CD14-positive monocyte (primary cell): ENCODE measurements at regions not wholly inside any gene's neighbourhood (a gene's known extent, or its start where the extent isn't known, plus 50 kb on each side); places are given as distances from the start of the nearest gene placed in this dataset.
A peak's percentile ranks its signal among the peaks of the same experiment; 100 is the strongest.

Source experiments
- DNase-seq, 3 donors: peaks; one replicate each; pipeline ENCODE4 v3.0.0-alpha.2; 2011 to 2022
- H2AFZ ChIP-seq: 2 replicates; pipeline ENCODE4 v1.6.0; 2012; ENCODE audit warnings: mild to moderate bottlenecking, low read depth, low read length, inconsistent platforms; ENCODE audit not compliant: insufficient read depth, poor library complexity, severe bottlenecking
- H3K27ac ChIP-seq, 2 donors: 1 replicate in 1 of 2; 2 replicates in 1 of 2; pipeline ENCODE4 v1.5.1; 2012 to 2013; ENCODE audit warnings: low read length in 2 of 2, control low read depth in 1 of 2, inconsistent platforms in 1 of 2, low read depth in 1 of 2, mild to moderate bottlenecking in 1 of 2
- H3K27me3 ChIP-seq, 2 donors: one replicate each; pipeline versions ENCODE4 v1.6.0 to v1.6.1; 2011 to 2013; ENCODE audit warnings: low read length in 2 of 2; ENCODE audit not compliant: control insufficient read depth in 2 of 2, insufficient read depth in 2 of 2
- H3K36me3 ChIP-seq, 2 donors: replicated peaks in 1 of 2; 1 replicate in 1 of 2; 2 replicates in 1 of 2; pipeline versions ENCODE4 v1.5.1 to v1.6.1; 2012 to 2013; ENCODE audit warnings: low read length in 2 of 2, control low read depth in 1 of 2, inconsistent platforms in 1 of 2, mild to moderate bottlenecking in 1 of 2; ENCODE audit not compliant: insufficient read depth in 2 of 2, control insufficient read depth in 1 of 2
- H3K4me1 ChIP-seq, 2 donors: 1 replicate in 1 of 2; 2 replicates in 1 of 2; pipeline versions ENCODE4 v1.5.1 to v1.6.1; 2012 to 2013; ENCODE audit warnings: low read length in 2 of 2, control low read depth in 1 of 2, inconsistent platforms in 1 of 2, mild to moderate bottlenecking in 1 of 2, moderate library complexity in 1 of 2; ENCODE audit not compliant: insufficient read depth in 2 of 2, control insufficient read depth in 1 of 2
- H3K4me2 ChIP-seq: replicated peaks from 2 replicates; pipeline ENCODE3; 2012; ENCODE audit warnings: low read length, moderate library complexity, mild to moderate bottlenecking; ENCODE audit not compliant: poor library complexity, severe bottlenecking; ENCODE audit errors: extremely low read depth
- H3K4me3 ChIP-seq, 3 experiments: fragments of 200-600 bp in 1 of 3; sonication (generic) in 1 of 3; replicated peaks in 1 of 3; 1 replicate in 2 of 3; 2 replicates in 1 of 3; pipeline ENCODE4 v1.5.1; 2011 to 2013; ENCODE audit warnings: low read length in 3 of 3, mild to moderate bottlenecking in 3 of 3, control low read depth in 2 of 3, low read depth in 2 of 3, inconsistent platforms in 1 of 3, moderate library complexity in 1 of 3
- H3K79me2 ChIP-seq: 2 replicates; pipeline ENCODE4 v1.6.0; 2012; ENCODE audit warnings: mild to moderate bottlenecking, control low read depth, inconsistent platforms, low read length, moderate library complexity; ENCODE audit not compliant: insufficient read depth
- H3K9ac ChIP-seq: 2 replicates; pipeline ENCODE4 v1.6.0; 2017; ENCODE audit warnings: low read length, mild to moderate bottlenecking; ENCODE audit not compliant: insufficient read depth, poor library complexity, severe bottlenecking
- H3K9me3 ChIP-seq, 2 donors: replicated peaks in 1 of 2; 1 replicate in 1 of 2; 2 replicates in 1 of 2; pipeline versions ENCODE4 v1.5.1 to v1.6.1; 2012 to 2013; ENCODE audit warnings: low read length in 2 of 2, control low read depth in 1 of 2; ENCODE audit not compliant: control insufficient read depth in 1 of 2, insufficient read depth in 1 of 2
- H4K20me1 ChIP-seq: 2 replicates; pipeline ENCODE4 v1.6.0; 2012; ENCODE audit warnings: mild to moderate bottlenecking, low read length, control low read depth, moderate library complexity; ENCODE audit not compliant: insufficient read depth
- H3K27ac Mint-ChIP-seq, 7 donors: one replicate each; pipeline ENCODE4 v1.8.0; 2020; ENCODE audit warnings: mild to moderate bottlenecking in 7 of 7, mixed read lengths in 7 of 7, moderate library complexity in 6 of 7, inconsistent platforms in 2 of 7
- H3K27me3 Mint-ChIP-seq, 3 donors: one replicate each; pipeline ENCODE4 v1.8.0; 2021 to 2022; ENCODE audit warnings: low read depth in 3 of 3, mild to moderate bottlenecking in 3 of 3, mixed read lengths in 3 of 3, moderate library complexity in 3 of 3, inconsistent platforms in 1 of 3
- H3K36me3 Mint-ChIP-seq, 2 donors: one replicate each; pipeline ENCODE4 v1.8.0; 2020; ENCODE audit warnings: mixed read lengths in 2 of 2, inconsistent platforms in 1 of 2, mild to moderate bottlenecking in 1 of 2
- H3K4me1 Mint-ChIP-seq: one replicate; pipeline ENCODE4 v1.8.0; 2020; ENCODE audit warnings: mild to moderate bottlenecking, mixed read lengths
- H3K4me3 Mint-ChIP-seq, 2 donors: one replicate each; pipeline ENCODE4 v1.8.0; 2020; ENCODE audit warnings: mild to moderate bottlenecking in 2 of 2, mixed read lengths in 2 of 2, moderate library complexity in 1 of 2
- H3K9me3 Mint-ChIP-seq, 7 donors: one replicate each; pipeline ENCODE4 v1.8.0; 2020 to 2022; ENCODE audit warnings: mixed read lengths in 7 of 7, mild to moderate bottlenecking in 6 of 7, moderate library complexity in 6 of 7, inconsistent platforms in 2 of 7
- CTCF ChIP-seq: fragments of 200-600 bp; IDR thresholded peaks from one replicate; pipeline ENCODE4 v1.8.0; 2022; ENCODE audit warnings: antibody characterized with exemption, mild to moderate bottlenecking
- WGBS: methylation state at CpG from one replicate; pipeline ENCODE4 v1.1.5; 2013; ENCODE audit warnings: missing lambda C conversion rate; ENCODE audit not compliant: insufficient coverage; 5-methylcytosine and 5-hydroxymethylcytosine counted together
- intact Hi-C, 2 donors: fragments of 100-400 bp; cut with micrococcal nuclease; formaldehyde crosslinking; loops; one replicate each; pipeline versions ENCODE4 v1.15.0 to v1.15.1; 2023

- H3K4me1 Mint-ChIP-seq: no peaks in the 10 kb centered on the region
- H3K27ac Mint-ChIP-seq: peak overlapping the region in 1 of 7 donors; percentile 15
- Histone ChIP-seq H3K36me3 (no peaks in the 10 kb centered on the region), H3K9ac (no peak overlapping the region), H2AFZ (no peak overlapping the region), H4K20me1 (no peaks in the 10 kb centered on the region), H3K27me3 (no peaks in the 10 kb centered on the region), H3K27ac (no peak overlapping the region), H3K4me3 (no peak overlapping the region), H3K79me2 (no peaks in the 10 kb centered on the region), H3K4me1 (no peaks in the 10 kb centered on the region), H3K4me2 (no peak overlapping the region), H3K9me3 (peaks cover 0 to 5% of the 10 kb centered on the region in 2 donors)
- H3K9me3 Mint-ChIP-seq: peaks cover 0 to 7% (median 4%) of the 10 kb centered on the region in 7 donors
- H3K4me3 Mint-ChIP-seq: no peak overlapping the region
- WGBS: 100% methylated on average over 1 of the region's 5 CpGs
- no peaks in the 10 kb centered on the region for H3K27me3 Mint-ChIP-seq
- no peak for DNase-seq
- intact Hi-C loops: no loop called here
- TF ChIP-seq CTCF: no peak
- H3K36me3 Mint-ChIP-seq: no peaks in the 10 kb centered on the region
Measured at GRCh38 chr7:52695973-52696595, 339.3 kb upstream of the POM121L12 start.

DNA sequence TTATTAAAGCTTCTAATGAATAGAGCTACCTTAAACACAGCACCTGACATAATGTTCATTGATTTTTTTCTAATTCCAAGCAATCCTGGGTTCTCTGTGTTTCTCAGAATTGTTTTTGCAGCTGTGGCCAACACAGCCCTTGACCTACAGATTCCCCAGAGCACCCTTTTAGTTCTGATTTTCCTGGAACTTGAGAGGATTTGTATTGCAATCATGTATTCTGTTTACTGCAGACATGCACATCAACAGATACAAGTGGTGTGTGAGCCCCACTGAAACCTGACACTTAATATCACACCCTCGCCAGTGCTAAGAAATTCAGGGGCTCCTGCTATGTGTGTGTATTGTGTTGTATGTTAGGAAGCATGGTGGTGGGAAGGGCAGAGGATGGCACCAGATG lies 344.2 kb upstream of the POM121L12 start:
- WGBS: no CpG with 5 or more reads among the region's 1 CpG
- intact Hi-C loops: no loop called here
- no peaks in the 10 kb centered on the region for H3K36me3 ChIP-seq

More for the DNA sequence above, 344.2 kb upstream of the POM121L12 start:
- H2AFZ ChIP-seq: no peak overlapping the region
- H3K27ac ChIP-seq: no peak overlapping the region
- Mint-ChIP-seq H3K27me3 (no peaks in the 10 kb centered on the region), H3K4me1 (no peaks in the 10 kb centered on the region), H3K4me3 (no peak overlapping the region), H3K9me3 (peaks cover 4 to 8% (median 7%) of the 10 kb centered on the region in 7 donors), H3K36me3 (no peaks in the 10 kb centered on the region), H3K27ac (no peak overlapping the region)
- H3K27me3 ChIP-seq: no peaks in the 10 kb centered on the region
- no peak for TF ChIP-seq CTCF
- no peaks in the 10 kb centered on the region for H3K79me2 ChIP-seq
- no peaks in the 10 kb centered on the region for H3K4me1 ChIP-seq
- H3K9me3 ChIP-seq: peaks cover 0 to 13% of the 10 kb centered on the region in 2 donors
- no peak overlapping the region for H3K4me3 ChIP-seq
- H3K9ac ChIP-seq: no peak overlapping the region
- no peak for DNase-seq
- H4K20me1 ChIP-seq: no peaks in the 10 kb centered on the region
- no peak overlapping the region for H3K4me2 ChIP-seq
